ENCODE measurements at regions not wholly inside any gene's neighbourhood (a gene's known extent, or its start where the extent isn't known, plus 50 kb on each side); places are given as distances from the start of the nearest gene placed in this dataset.
"Not testable (repeated sequence)": the region's sequence is repeated elsewhere in the genome, so short reads cannot be mapped to it uniquely, and the experiment has no call there.

DNA sequence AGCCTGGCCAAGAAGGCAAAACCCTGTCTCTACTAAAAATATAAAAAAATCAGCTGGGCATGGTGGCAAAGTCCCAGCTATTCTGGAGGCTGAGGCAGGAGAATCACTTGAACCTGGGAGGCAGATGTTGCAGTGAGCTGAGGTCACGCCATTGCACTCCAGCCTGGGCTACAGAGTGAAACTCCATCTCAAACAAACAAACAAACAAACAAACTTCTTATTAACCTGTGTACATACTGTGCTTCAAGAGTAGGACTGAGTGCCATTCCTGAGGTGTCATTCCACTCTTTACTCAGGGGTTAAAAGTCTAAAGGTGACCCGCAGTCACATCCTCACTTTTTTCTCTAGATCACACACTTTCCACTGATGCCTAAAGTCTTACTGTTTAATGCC, 169.4 kb upstream of the MKLN1 start:
- TF ChIP-seq POLR2A (IDR thresholded peaks at IDR 0.05) = not testable (repeated sequence)
- TF ChIP-seq, protein P1, sequence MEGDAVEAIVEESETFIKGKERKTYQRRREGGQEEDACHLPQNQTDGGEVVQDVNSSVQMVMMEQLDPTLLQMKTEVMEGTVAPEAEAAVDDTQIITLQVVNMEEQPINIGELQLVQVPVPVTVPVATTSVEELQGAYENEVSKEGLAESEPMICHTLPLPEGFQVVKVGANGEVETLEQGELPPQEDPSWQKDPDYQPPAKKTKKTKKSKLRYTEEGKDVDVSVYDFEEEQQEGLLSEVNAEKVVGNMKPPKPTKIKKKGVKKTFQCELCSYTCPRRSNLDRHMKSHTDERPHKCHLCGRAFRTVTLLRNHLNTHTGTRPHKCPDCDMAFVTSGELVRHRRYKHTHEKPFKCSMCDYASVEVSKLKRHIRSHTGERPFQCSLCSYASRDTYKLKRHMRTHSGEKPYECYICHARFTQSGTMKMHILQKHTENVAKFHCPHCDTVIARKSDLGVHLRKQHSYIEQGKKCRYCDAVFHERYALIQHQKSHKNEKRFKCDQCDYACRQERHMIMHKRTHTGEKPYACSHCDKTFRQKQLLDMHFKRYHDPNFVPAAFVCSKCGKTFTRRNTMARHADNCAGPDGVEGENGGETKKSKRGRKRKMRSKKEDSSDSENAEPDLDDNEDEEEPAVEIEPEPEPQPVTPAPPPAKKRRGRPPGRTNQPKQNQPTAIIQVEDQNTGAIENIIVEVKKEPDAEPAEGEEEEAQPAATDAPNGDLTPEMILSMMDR (IDR thresholded peaks at IDR 0.05) = not testable (repeated sequence)

All from testis (tissue), 2 donors.